ENCODE measurements at regions not wholly inside any gene's neighbourhood (a gene's known extent, or its start where the extent isn't known, plus 50 kb on each side); places are given as distances from the start of the nearest gene placed in this dataset.
"Not testable (repeated sequence)": the region's sequence is repeated elsewhere in the genome, so short reads cannot be mapped to it uniquely, and the experiment has no call there.

- CTCF ChIA-PET: no interaction called here
- no peak for TF ChIP-seq ARNT (IDR thresholded peaks at IDR 0.05)
- no peak for TF ChIP-seq L3MBTL2 (conservative IDR thresholded peaks at IDR 0.05)
- TF ChIP-seq FOXM1 (IDR thresholded peaks at IDR 0.05; ENCODE audit: borderline replicate concordance): no peak
- no peak for TF ChIP-seq ELF4 (IDR thresholded peaks at IDR 0.05)
- no peak for TF ChIP-seq ZNF384 (IDR thresholded peaks at IDR 0.05)
- TF ChIP-seq FOXK2 (IDR thresholded peaks at IDR 0.05): no peak
- no peak for TF ChIP-seq LEF1 (IDR thresholded peaks at IDR 0.05; ENCODE audit: borderline replicate concordance)
- no peak for TF ChIP-seq CTBP1 (IDR thresholded peaks at IDR 0.05; ENCODE audit: borderline replicate concordance)
- no peak for TF ChIP-seq PKNOX1 (IDR thresholded peaks at IDR 0.05)
- TF ChIP-seq NFRKB (IDR thresholded peaks at IDR 0.05): no peak
- TF ChIP-seq HDGF (IDR thresholded peaks at IDR 0.05; ENCODE audit: borderline replicate concordance): no peak
- no peak for TF ChIP-seq BHLHE40 (IDR thresholded peaks at IDR 0.05; ENCODE audit: borderline replicate concordance)
- no peak for TF ChIP-seq FOXA1 (IDR thresholded peaks at IDR 0.05)
- TF ChIP-seq SP1 (IDR thresholded peaks at IDR 0.05): no peak
- TF ChIP-seq SUZ12 (IDR thresholded peaks at IDR 0.05): no peak
- TF ChIP-seq TARDBP (IDR thresholded peaks at IDR 0.05): no peak
- no peak for DNase-seq (ENCODE audit: extremely low spot score)
- POLR2A ChIA-PET: no interaction called here
Observed at GRCh38 chr4:131649227-131649626, 1499.9 kb upstream of the PCDH10 start.

GRCh38 chr4:131650951-131651350, 1498.1 kb upstream of the PCDH10 start:
- TF ChIP-seq PKNOX1 (IDR thresholded peaks at IDR 0.05): no peak
- TF ChIP-seq FOXM1 (IDR thresholded peaks at IDR 0.05; ENCODE audit: borderline replicate concordance): no peak
- TF ChIP-seq HDGF (IDR thresholded peaks at IDR 0.05; ENCODE audit: borderline replicate concordance): no peak
- TF ChIP-seq ELF4 (IDR thresholded peaks at IDR 0.05): no peak
- no peak for TF ChIP-seq ARNT (IDR thresholded peaks at IDR 0.05)
- no peak for TF ChIP-seq ZNF384 (IDR thresholded peaks at IDR 0.05)
- TF ChIP-seq LEF1 (IDR thresholded peaks at IDR 0.05; ENCODE audit: borderline replicate concordance): no peak
- TF ChIP-seq TARDBP (IDR thresholded peaks at IDR 0.05): no peak
- no peak for TF ChIP-seq SP1 (IDR thresholded peaks at IDR 0.05)
- no peak for TF ChIP-seq NFRKB (IDR thresholded peaks at IDR 0.05)
- no peak for TF ChIP-seq L3MBTL2 (conservative IDR thresholded peaks at IDR 0.05)
- DNase-seq (ENCODE audit: extremely low spot score): no peak

GRCh38 chr4:131683314-131683713, 1465.8 kb upstream of the PCDH10 start:
- POLR2A ChIA-PET; CTCF ChIA-PET; DNase-seq (ENCODE audit: extremely low spot score): not testable (repeated sequence)

More at GRCh38 chr4:131650951-131651350, 1498.1 kb upstream of the PCDH10 start:
- ChIA-PET POLR2A (no interaction called here), CTCF (no interaction called here)

- TF ChIP-seq HDGF (IDR thresholded peaks at IDR 0.05; ENCODE audit: borderline replicate concordance) (no peak), CTBP1 (IDR thresholded peaks at IDR 0.05; ENCODE audit: borderline replicate concordance) (no peak), FOXA1 (IDR thresholded peaks at IDR 0.05) (no peak), SUZ12 (IDR thresholded peaks at IDR 0.05) (no peak), L3MBTL2 (conservative IDR thresholded peaks at IDR 0.05) (no peak), ELF4 (IDR thresholded peaks at IDR 0.05) (no peak), BHLHE40 (IDR thresholded peaks at IDR 0.05; ENCODE audit: borderline replicate concordance) (no peak), ZNF384 (IDR thresholded peaks at IDR 0.05) (no peak), FOXM1 (IDR thresholded peaks at IDR 0.05; ENCODE audit: borderline replicate concordance) (no peak)
- POLR2A ChIA-PET: no interaction called here
- CTCF ChIA-PET: no interaction called here
Observed at GRCh38 chr4:131721883-131722282, 1427.2 kb upstream of the PCDH10 start.

GRCh38 chr4:131723069-131723468, 1426.0 kb upstream of the PCDH10 start:
- DNase-seq (ENCODE audit: extremely low spot score); POLR2A ChIA-PET; CTCF ChIA-PET: not testable (repeated sequence)

More at GRCh38 chr4:131721883-131722282, 1427.2 kb upstream of the PCDH10 start:
- DNase-seq (ENCODE audit: extremely low spot score): no peak

GRCh38 chr4:131724847-131725246, 1424.2 kb upstream of the PCDH10 start:
- POLR2A ChIA-PET; DNase-seq (ENCODE audit: extremely low spot score); CTCF ChIA-PET: not testable (repeated sequence)

GRCh38 chr4:131725521-131725920, 1423.6 kb upstream of the PCDH10 start:
- DNase-seq (ENCODE audit: extremely low spot score); CTCF ChIA-PET; POLR2A ChIA-PET: not testable (repeated sequence)

- POLR2A ChIA-PET; DNase-seq (ENCODE audit: extremely low spot score); CTCF ChIA-PET: not testable (repeated sequence)
Observed at GRCh38 chr4:131726940-131727339, 1422.2 kb upstream of the PCDH10 start.

GRCh38 chr4:131727418-131727817, 1421.7 kb upstream of the PCDH10 start:
- POLR2A ChIA-PET: not testable (repeated sequence)

GRCh38 chr4:131729205-131729604, 1419.9 kb upstream of the PCDH10 start:
- POLR2A ChIA-PET; CTCF ChIA-PET; DNase-seq (ENCODE audit: extremely low spot score): not testable (repeated sequence)

More at GRCh38 chr4:131727418-131727817, 1421.7 kb upstream of the PCDH10 start:
- CTCF ChIA-PET; DNase-seq (ENCODE audit: extremely low spot score): not testable (repeated sequence)

- POLR2A ChIA-PET; DNase-seq (ENCODE audit: extremely low spot score); CTCF ChIA-PET: not testable (repeated sequence)
Observed at GRCh38 chr4:131729716-131730398, 1419.2 kb upstream of the PCDH10 start.

- POLR2A ChIA-PET; CTCF ChIA-PET; DNase-seq (ENCODE audit: extremely low spot score): not testable (repeated sequence)
Observed at GRCh38 chr4:131730574-131730973, 1418.5 kb upstream of the PCDH10 start.

GRCh38 chr4:131732034-131732630, 1417.0 kb upstream of the PCDH10 start:
- DNase-seq (ENCODE audit: extremely low spot score); CTCF ChIA-PET; POLR2A ChIA-PET: not testable (repeated sequence)

Measured in HEK293T (cell line).